Stimulated activated memory B cell treated with anti-CD40 and anti-IgM and Interleukin-4, amounts not matched to agents 10 μg/mL and 1 μg/mL and 100 μg/mL, for 72 hours (primary cell): ENCODE measurements at regions not wholly inside any gene's neighbourhood (a gene's known extent, or its start where the extent isn't known, plus 50 kb on each side); places are given as distances from the start of the nearest gene placed in this dataset.
"Not testable (repeated sequence)": the region's sequence is repeated elsewhere in the genome, so short reads cannot be mapped to it uniquely, and the experiment has no call there.

Experiments
- ATAC-seq: fragments of 150-1000 bp; cut with Tn5 transposase; 2 replicates; pipeline ENCODE4 v1.10.0; 2021
- H3K27ac Mint-ChIP-seq: one replicate; pipeline ENCODE4 v1.8.0; 2022; ENCODE audit warnings: mild to moderate bottlenecking, mixed read lengths
- H3K27me3 Mint-ChIP-seq: one replicate; pipeline ENCODE4 v1.8.0; 2022; ENCODE audit warnings: mixed read lengths
- H3K36me3 Mint-ChIP-seq: one replicate; pipeline ENCODE4 v1.8.0; 2022; ENCODE audit warnings: mixed read lengths
- H3K4me1 Mint-ChIP-seq: one replicate; pipeline ENCODE4 v1.8.0; 2022; ENCODE audit warnings: mixed read lengths
- H3K4me3 Mint-ChIP-seq: one replicate; pipeline ENCODE4 v1.8.0; 2022; ENCODE audit warnings: mild to moderate bottlenecking, moderate library complexity, mixed read lengths
- H3K9me3 Mint-ChIP-seq: one replicate; pipeline ENCODE4 v1.8.0; 2022; ENCODE audit warnings: mixed read lengths

DNA sequence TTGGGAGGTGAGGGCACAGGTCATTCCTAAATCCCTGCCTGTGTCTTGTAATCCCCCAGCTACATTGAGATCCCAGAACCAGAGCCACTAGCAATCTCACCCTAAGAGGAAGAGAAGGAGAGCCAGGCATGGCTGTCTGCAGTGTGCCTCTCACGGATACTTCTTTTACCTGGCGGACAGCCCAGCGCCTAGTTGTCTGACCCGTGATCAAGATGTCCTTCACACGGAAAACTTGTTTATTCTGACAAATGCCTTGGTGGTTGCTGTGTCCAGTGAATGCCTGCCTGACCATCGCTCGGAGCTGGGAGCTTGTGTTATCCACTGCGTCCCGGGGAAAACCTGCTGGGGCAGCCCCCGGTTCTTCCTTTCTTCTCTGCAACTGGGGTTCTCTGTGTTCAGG lies 140.5 kb upstream of the WSCD1 start:
- peaks cover 4% of the 10 kb centered on the region for H3K9me3 Mint-ChIP-seq
- H3K27me3 Mint-ChIP-seq, result no peaks in the 10 kb centered on the region
- no peaks in the 10 kb centered on the region for H3K4me1 Mint-ChIP-seq
- H3K36me3 Mint-ChIP-seq, result no peaks in the 10 kb centered on the region
- H3K4me3 Mint-ChIP-seq, result no peak overlapping the region
- ATAC-seq, result no peak
- no peak overlapping the region for H3K27ac Mint-ChIP-seq

DNA sequence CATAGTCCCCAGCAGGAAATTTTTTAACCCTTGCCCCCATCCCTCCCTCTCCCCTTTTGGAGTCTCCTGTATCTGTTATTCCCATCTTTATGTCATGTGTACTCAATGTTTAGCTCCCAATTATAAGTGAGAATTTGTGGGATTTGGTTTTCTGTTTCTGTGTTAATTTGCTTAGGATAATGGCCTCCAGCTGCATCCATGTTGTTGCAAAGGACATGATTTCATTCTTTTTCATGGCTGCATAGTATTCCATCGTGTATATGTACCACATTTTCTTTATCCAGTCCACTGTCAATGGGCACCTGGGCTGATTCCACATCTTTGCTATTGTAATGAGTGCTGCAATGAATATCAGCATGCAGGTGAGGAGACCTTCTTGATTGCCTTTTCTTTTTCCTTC lies 139.6 kb upstream of the WSCD1 start:
- not testable (repeated sequence) for H3K27ac Mint-ChIP-seq, H3K4me3 Mint-ChIP-seq, H3K4me1 Mint-ChIP-seq, H3K27me3 Mint-ChIP-seq, H3K36me3 Mint-ChIP-seq, ATAC-seq, H3K9me3 Mint-ChIP-seq

DNA sequence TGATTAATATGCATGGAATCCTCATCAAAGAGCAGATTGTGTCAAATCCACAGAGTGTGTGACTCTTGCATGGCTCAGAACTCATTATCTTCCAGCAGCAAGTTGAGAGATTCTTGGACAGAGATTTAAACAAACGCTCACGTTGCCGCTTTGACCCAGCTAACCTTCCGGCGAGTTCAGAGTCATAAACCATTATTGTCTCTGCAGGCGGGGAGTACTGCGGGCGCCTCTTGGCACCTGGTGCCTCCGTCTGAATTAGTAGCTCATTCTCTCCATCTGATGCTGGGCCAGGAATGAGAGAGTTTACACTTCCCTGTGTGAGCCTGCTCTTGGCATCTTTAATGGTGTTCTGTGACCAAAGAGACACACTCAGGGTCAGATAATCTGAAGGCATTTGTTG lies 138.6 kb upstream of the WSCD1 start:
- no peak for ATAC-seq
- no peaks in the 10 kb centered on the region for H3K36me3 Mint-ChIP-seq
- H3K27ac Mint-ChIP-seq, result no peak overlapping the region
- no peak overlapping the region for H3K4me3 Mint-ChIP-seq
- no peaks in the 10 kb centered on the region for H3K4me1 Mint-ChIP-seq
- H3K27me3 Mint-ChIP-seq, result no peaks in the 10 kb centered on the region
- H3K9me3 Mint-ChIP-seq, result peaks cover 4% of the 10 kb centered on the region

DNA sequence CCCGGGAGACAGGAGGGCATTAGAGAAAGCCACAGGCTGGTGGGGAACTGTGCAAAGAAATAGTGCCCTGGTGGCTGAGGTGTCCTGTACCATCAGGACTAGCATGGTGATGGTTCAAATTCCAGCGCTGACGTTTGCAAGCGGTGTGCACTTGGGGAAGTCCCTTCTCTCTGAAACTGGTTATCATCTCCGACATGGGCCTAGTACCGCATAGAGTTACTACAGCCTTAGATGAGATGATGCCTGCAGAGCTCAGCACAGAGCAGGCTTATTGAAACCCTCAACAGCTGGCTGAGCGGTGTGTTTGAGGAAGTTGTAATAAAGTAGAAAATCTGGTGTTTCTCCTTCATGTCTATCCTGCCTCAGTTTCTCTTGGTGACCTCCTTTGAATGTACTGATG lies 136.7 kb upstream of the WSCD1 start:
- Mint-ChIP-seq H3K4me1 (no peaks in the 10 kb centered on the region), H3K36me3 (no peaks in the 10 kb centered on the region), H3K27me3 (no peaks in the 10 kb centered on the region), H3K9me3 (peaks cover 4% of the 10 kb centered on the region), H3K4me3 (no peak overlapping the region), H3K27ac (no peak overlapping the region)
- ATAC-seq, result no peak

DNA sequence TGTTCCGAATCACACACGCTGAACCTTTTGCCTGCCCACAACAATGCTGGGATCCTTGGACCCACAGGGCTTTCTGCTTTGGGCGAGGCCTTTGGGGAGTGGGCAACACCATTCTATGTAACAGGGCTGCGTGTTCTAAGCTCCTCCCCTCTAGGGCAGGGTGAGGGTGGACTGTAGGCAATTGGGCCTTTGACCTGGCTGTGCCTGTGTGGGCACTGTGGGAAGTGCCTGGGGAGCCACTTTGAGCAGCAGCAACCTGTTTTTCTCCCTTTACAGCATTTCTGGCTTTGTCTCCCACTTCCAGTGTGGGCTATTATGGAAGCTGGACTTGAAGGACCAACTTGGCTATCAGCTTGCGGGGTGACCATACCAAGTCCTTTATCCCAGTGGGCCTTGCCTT lies 128.9 kb upstream of the WSCD1 start:
- no peaks in the 10 kb centered on the region for H3K36me3 Mint-ChIP-seq
- H3K27ac Mint-ChIP-seq, result no peak overlapping the region
- no peak overlapping the region for H3K4me3 Mint-ChIP-seq
- H3K4me1 Mint-ChIP-seq, result no peaks in the 10 kb centered on the region
- peaks cover 27% of the 10 kb centered on the region for H3K27me3 Mint-ChIP-seq
- ATAC-seq, result no peak
- peaks cover 4% of the 10 kb centered on the region for H3K9me3 Mint-ChIP-seq

DNA sequence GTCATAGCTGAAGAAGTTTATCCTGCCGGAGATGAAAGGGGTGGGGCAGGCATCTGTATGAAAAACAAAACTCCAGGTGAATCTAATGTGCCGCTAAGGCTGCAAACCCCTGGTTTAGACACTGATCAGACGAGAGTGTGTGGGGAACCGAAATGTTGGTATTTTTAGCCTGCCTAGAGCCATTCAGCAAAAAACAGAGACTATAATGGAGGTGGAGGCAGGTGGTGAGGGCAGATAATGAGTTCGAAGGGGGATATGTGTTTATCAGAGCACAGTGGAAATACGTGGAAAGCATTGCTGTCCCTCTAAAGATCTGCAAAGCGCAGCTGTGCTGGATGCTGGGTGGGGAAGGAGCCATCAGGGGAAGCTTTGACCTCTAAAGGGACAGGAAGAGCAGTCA lies 127.5 kb upstream of the WSCD1 start:
- no peak overlapping the region for H3K27ac Mint-ChIP-seq
- peaks cover 36% of the 10 kb centered on the region for H3K27me3 Mint-ChIP-seq
- no peak overlapping the region for H3K4me3 Mint-ChIP-seq
- H3K4me1 Mint-ChIP-seq, result no peaks in the 10 kb centered on the region
- no peaks in the 10 kb centered on the region for H3K36me3 Mint-ChIP-seq
- ATAC-seq, result no peak
- H3K9me3 Mint-ChIP-seq, result peaks cover 9% of the 10 kb centered on the region

DNA sequence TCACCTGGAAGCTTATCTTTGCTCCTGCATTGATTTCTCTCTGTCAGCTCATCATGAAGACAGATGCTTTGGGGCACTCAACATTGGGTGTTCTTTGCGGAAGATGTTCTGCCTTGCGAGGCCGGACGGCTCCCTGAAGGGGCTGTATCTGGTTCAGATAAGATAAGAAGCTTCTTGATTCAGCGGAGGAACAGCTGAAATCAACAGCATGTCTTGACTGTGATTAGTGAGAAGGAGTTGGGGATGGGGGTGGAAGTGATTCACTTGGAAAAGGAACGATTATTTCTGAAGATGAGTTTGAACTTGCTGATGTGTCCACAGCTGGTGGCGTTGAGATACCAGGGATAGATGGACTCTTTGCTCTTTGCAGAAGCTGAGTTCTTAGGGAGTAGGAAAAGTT lies 126.9 kb upstream of the WSCD1 start:
- H3K27me3 Mint-ChIP-seq, result peaks cover 36% of the 10 kb centered on the region
- ATAC-seq, result no peak
- no peaks in the 10 kb centered on the region for H3K36me3 Mint-ChIP-seq
- peaks cover 9% of the 10 kb centered on the region for H3K9me3 Mint-ChIP-seq
- H3K27ac Mint-ChIP-seq, result no peak overlapping the region
- H3K4me1 Mint-ChIP-seq, result no peaks in the 10 kb centered on the region
- no peak overlapping the region for H3K4me3 Mint-ChIP-seq

DNA sequence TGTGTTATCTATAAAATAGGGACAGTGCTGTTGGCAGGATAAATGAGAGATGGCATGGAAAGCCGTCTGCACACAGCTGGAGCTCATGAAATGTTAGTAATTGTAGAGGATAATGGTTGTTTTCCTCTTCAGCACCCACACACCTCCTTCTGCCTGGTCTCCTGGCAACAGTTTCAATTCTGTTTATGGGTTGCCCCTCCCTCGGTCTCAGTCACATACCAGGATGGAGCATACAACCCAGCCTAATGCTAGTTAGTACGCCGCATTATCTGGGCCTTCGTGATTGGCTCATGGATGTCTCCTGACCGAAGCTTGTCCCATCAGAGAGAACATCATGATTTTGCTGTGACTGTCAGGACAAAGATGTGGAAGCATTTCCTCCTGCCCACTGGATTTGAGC lies 126.2 kb upstream of the WSCD1 start:
- ATAC-seq, result no peak

DNA sequence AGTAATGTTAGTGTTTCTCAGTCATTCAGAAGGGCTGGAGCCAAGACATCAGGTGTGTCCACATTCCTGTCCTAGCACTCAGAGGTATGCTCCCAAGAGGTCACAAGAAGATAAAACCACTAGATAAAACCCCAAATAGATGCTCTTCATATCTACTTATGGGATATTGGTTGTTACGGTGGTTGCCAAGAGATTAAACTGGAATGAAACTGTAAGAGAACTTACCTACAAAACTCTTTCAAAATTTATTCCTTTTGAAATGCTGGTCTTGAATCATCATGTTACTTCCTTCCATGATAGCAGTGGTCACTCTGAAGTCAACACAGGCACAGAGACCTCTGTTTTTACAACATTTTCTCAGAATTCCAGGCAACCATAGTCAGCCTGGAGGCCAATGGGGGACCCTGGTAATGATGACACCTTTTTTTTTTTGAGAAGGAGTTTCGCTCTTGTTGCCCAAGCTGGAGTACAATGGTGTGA lies 122.4 kb upstream of the WSCD1 start:
- Mint-ChIP-seq H3K27me3 (peaks cover 38% of the 10 kb centered on the region), H3K36me3 (no peaks in the 10 kb centered on the region), H3K4me1 (no peaks in the 10 kb centered on the region), H3K9me3 (peaks cover 6% of the 10 kb centered on the region), H3K27ac (no peak overlapping the region), H3K4me3 (no peak overlapping the region)
- ATAC-seq, result no peak

More for the DNA sequence above, 126.2 kb upstream of the WSCD1 start:
- no peaks in the 10 kb centered on the region for H3K36me3 Mint-ChIP-seq
- no peak overlapping the region for H3K4me3 Mint-ChIP-seq
- H3K9me3 Mint-ChIP-seq, result peaks cover 9% of the 10 kb centered on the region
- H3K4me1 Mint-ChIP-seq, result no peaks in the 10 kb centered on the region
- H3K27ac Mint-ChIP-seq, result no peak overlapping the region
- H3K27me3 Mint-ChIP-seq, result peaks cover 36% of the 10 kb centered on the region

DNA sequence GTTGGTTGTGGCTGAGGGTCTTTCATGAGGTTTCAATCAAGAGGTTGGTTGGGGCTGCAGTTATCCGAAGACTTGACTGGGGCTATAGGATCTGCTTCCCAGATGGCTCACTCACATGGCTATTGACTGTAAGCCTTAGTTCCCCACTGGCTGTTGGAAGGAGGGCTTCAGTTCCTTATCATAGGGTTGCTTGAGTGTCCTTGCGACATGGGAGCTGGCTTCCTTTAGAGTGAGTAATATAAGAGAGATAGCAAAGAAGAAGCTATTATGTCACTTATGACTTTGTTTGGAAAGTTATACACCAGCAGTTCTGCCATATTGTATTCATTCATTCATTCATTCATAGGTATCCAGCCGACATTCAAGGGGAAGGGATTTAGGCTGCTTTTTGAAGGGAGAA lies 121.4 kb upstream of the WSCD1 start:
- no peaks in the 10 kb centered on the region for H3K4me1 Mint-ChIP-seq
- no peak overlapping the region for H3K4me3 Mint-ChIP-seq
- peaks cover 6% of the 10 kb centered on the region for H3K9me3 Mint-ChIP-seq
- H3K27ac Mint-ChIP-seq, result no peak overlapping the region
- H3K36me3 Mint-ChIP-seq, result no peaks in the 10 kb centered on the region
- ATAC-seq, result no peak
- H3K27me3 Mint-ChIP-seq, result peaks cover 37% of the 10 kb centered on the region

DNA sequence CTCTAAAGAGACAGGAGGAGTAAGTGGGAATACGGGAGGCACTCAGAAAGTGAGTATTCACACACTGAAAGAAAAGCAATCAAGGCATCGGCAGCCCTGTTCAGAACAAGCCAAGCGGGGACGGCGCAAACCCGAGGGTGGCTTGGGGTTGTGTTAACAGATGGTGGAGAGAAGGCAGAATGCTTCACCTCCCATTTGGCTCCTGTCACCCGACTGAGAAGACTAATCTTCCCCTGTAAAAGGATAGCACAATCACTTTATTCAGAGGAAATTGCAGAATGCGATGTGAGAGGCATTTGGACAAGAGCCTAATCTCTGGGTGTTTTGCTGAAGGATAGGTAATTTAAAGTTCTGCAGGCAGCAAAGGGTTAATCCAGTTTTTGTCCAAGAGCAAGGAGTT lies 119.3 kb upstream of the WSCD1 start:
- H3K9me3 Mint-ChIP-seq, result peaks cover 17% of the 10 kb centered on the region
- H3K27ac Mint-ChIP-seq, result no peak overlapping the region
- no peak overlapping the region for H3K4me3 Mint-ChIP-seq
- no peak for ATAC-seq
- H3K36me3 Mint-ChIP-seq, result no peaks in the 10 kb centered on the region
- no peaks in the 10 kb centered on the region for H3K4me1 Mint-ChIP-seq
- peaks cover 37% of the 10 kb centered on the region for H3K27me3 Mint-ChIP-seq

DNA sequence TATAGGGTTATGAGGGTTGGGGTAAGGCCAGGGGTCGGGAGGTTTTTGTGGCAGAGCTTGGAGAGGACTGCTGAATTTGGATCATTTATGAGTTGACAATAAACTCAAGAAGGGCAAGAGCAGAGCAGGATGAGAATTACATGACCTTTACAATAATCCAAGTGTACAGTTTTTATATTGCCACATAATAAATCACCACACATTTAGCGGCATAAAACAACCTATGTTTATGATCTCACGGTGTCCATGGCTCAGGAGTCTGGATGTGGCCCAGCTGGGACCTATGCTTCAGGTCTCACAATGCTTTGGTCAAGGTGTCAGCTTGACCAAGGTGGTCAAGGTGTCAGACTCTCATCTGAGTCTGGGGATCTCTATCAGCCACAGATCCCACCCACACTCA lies 118.3 kb upstream of the WSCD1 start:
- no peaks in the 10 kb centered on the region for H3K4me1 Mint-ChIP-seq
- no peak overlapping the region for H3K4me3 Mint-ChIP-seq
- peaks cover 11% of the 10 kb centered on the region for H3K9me3 Mint-ChIP-seq
- H3K27ac Mint-ChIP-seq, result no peak overlapping the region
- no peak for ATAC-seq
- H3K27me3 Mint-ChIP-seq, result peaks cover 29% of the 10 kb centered on the region
- H3K36me3 Mint-ChIP-seq, result no peaks in the 10 kb centered on the region

DNA sequence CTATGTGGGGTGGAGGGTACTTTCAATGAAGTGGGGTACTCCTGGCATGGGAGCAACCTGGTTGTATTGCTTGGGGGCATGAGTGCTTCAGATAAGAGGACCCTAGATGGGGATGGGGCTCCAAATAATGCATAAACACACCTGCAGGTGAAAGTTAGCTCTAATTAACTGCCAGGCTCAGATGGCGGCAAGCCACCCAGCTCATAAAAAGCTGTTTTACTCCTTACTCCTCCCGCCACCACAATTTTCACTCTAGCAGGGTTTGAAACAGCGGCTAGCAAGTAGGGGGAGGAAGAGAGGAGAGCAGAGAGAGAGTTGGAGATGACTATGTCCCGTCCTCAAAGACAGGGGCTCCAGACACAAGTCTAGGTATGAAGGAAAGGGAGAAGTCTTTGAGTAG lies 117.7 kb upstream of the WSCD1 start:
- H3K27ac Mint-ChIP-seq, result no peak overlapping the region
- no peak overlapping the region for H3K4me3 Mint-ChIP-seq
- H3K9me3 Mint-ChIP-seq, result peaks cover 11% of the 10 kb centered on the region
- H3K4me1 Mint-ChIP-seq, result no peaks in the 10 kb centered on the region
- no peaks in the 10 kb centered on the region for H3K36me3 Mint-ChIP-seq
- ATAC-seq, result peak; percentile 8
- peaks cover 26% of the 10 kb centered on the region for H3K27me3 Mint-ChIP-seq

DNA sequence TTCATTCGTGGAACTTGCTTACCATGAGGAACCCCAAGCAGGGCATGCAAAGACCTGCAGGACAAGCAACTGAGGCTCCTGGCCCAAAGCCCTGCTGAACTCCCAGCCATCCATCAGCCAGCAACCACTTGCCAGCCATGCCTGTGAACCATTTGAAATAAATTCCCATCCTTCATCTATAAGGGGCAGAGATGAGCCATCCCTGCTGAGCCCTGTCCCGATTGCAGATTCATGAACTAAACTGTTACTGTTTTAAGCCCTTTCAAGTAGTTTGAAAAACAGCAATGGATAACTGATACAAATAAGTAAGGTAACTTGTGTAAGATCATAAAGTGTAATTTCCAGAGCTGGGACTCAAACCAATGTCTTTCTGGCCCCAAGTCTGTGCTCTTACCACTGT lies 114.4 kb upstream of the WSCD1 start:
- Mint-ChIP-seq H3K4me1 (no peaks in the 10 kb centered on the region), H3K27ac (no peak overlapping the region), H3K9me3 (peaks cover 11% of the 10 kb centered on the region), H3K36me3 (no peaks in the 10 kb centered on the region), H3K4me3 (no peak overlapping the region), H3K27me3 (peaks cover 14% of the 10 kb centered on the region)
- no peak for ATAC-seq

DNA sequence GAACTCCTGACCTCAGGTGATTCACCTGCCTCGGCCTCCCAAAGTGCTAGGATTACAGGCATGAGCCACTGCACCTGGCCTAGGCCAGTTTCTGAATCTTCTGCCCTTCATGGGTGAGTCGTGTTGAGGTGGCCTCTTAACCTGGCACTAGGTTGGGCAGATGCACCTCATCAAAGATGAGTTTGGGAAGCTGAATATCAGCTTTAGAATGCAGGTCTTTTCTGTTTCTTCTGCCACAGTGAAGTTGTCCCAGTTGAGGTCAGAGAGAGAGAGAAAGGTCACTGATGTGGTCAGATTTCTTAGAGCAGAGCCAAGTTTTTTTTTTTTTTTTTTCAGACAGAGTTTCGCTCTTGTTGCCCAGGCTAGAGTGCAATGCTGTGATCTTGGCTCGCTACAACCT lies 111.3 kb upstream of the WSCD1 start:
- Mint-ChIP-seq H3K4me1 (no peaks in the 10 kb centered on the region), H3K9me3 (peaks cover 11% of the 10 kb centered on the region), H3K36me3 (no peaks in the 10 kb centered on the region), H3K27ac (no peak overlapping the region), H3K27me3 (peaks cover 9% of the 10 kb centered on the region), H3K4me3 (no peak overlapping the region)
- no peak for ATAC-seq

DNA sequence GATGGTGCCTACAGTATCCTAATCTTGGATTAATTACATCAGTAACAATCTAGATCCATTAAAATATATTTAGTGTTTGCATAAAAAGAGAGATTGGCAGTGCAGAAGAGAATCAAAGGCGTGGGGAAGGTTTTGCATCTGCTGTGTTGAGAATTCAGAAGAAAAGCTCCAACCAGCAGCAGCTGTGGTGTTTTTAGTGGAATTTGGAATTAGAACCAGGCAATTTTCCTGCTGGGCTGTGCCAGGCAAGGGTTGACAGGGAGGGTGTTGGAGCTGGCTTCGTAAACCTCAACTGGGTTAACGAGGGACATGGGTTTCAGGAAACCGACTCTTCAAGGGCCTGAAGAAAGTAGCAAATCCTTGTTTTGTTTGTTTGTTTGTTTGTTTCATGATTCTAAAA lies 107.8 kb upstream of the WSCD1 start:
- H3K27me3 Mint-ChIP-seq, result peaks cover 9% of the 10 kb centered on the region
- no peaks in the 10 kb centered on the region for H3K36me3 Mint-ChIP-seq
- H3K4me3 Mint-ChIP-seq, result no peak overlapping the region
- no peak for ATAC-seq
- no peaks in the 10 kb centered on the region for H3K4me1 Mint-ChIP-seq
- no peak overlapping the region for H3K27ac Mint-ChIP-seq
- H3K9me3 Mint-ChIP-seq, result peaks cover 3% of the 10 kb centered on the region

DNA sequence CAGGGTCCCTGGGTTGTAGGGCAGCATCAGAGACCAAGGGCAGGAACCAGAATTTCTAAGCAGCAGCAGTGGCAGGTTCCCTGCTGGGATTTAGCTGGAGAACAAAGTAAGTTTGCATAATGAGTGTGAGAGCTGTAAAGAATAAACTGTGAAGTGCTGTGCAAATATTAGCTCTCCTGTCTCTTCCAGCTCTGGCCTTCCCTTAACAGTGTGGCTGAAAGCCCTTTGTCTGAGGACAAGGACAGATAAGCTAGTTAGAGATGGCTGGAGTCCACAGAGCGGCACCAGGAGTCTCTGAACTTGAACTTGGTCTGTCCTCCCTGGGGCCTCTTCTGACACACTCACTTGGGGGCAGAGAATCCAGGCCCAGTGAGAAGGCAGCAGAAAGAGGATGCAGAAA lies 98.2 kb upstream of the WSCD1 start:
- Mint-ChIP-seq H3K4me3 (no peak overlapping the region), H3K36me3 (no peaks in the 10 kb centered on the region), H3K9me3 (peaks cover 12% of the 10 kb centered on the region), H3K4me1 (no peaks in the 10 kb centered on the region), H3K27me3 (peaks cover 20% of the 10 kb centered on the region), H3K27ac (no peak overlapping the region)
- no peak for ATAC-seq
